Stimulated activated CD8-positive, alpha-beta memory T cell treated with anti-CD3 and anti-CD28 coated beads, Interleukin-2, amount 100 ng/mL, for 48 hours (primary cell): ENCODE measurements at regions not wholly inside any gene's neighbourhood (a gene's known extent, or its start where the extent isn't known, plus 50 kb on each side); places are given as distances from the start of the nearest gene placed in this dataset.
"Not testable (repeated sequence)": the region's sequence is repeated elsewhere in the genome, so short reads cannot be mapped to it uniquely, and the experiment has no call there.

Experiments
- DNase-seq, 2 donors: peaks; one replicate each; pipeline ENCODE4 v3.0.0-alpha.2; 2020; ENCODE audit warnings: low read depth in 2 of 2

DNA sequence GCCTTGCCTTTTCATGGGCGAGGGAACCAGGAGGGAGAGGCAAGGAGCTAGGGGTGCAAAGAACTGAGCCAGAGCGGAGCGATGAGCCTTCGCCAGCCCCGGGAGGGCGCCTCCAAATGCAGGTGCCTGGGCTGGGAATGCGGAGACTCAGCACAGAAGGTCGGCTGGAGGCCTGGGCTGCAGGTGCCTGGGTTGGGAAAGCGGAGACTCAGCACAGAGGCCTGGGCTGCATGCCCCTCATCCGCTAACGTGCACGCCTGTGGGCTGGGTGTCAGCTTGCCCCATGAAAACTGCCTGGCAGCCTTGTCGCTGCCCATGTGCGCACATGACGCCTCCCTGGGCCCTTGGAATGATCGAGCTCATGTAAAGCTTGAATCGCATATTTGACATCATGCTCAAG is 51.8 kb downstream of the POM121L12 start:
- no peak for DNase-seq

DNA sequence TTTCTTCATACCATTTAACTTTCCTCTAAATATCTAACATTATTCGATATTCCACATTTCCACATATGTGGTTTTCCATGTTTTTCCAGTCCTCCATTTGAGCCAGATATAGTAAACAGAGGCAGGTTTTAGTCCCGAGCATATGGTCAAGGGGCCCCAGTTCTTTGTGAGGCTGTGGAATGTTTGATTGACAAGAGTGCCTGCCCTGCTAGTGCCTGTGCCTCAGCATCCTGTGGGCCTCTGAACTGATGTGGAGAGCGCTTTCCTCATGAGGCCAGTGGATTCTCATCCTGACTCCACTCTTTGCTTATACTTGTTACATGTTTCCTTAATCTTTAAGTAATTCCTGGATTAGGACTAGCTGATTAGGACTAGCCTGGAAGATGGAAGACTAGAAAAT is 58.8 kb downstream of the POM121L12 start:
- DNase-seq, result no peak

DNA sequence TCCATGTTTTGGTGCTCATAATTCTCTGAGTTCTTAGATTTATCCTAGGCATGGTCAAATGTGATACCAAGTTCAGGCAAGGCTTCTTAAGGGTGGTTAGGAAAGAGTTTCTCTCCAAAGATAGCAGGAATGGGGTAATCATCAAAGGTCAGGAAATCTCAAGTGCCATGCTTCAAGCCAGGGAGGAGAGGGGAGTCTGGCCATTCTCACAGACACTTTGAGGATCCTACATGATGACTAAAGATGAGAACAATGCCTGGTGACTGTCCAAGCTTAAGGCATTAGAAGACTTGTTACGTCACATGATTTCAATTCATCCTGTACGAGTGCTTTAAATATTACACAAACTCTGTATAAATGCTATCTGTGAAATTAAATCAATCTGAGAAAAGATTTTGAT is 59.4 kb downstream of the POM121L12 start:
- no peak for DNase-seq

GRCh38 chr7:53095731-53096501 is 60.5 kb downstream of the POM121L12 start:
- no peak for DNase-seq

DNA sequence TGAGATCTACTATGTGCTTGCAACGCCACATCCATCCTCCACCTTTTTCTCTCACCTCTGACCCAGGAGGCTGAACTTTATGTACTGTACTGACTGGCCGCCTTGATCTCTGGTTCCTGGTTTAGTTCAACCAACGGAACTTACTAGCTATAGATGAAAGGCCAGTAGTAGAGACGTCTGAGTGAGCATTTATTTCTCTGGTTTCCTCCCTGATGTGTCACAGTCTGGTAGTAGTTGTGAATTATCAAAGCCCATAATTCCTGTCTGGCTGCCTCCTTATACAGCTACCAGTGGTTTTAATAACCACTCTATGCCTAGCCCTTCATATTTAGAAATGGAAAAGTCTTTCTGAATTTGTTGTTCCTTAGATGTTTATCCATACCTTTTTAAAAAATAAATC is 64.7 kb downstream of the POM121L12 start:
- no peak for DNase-seq

GRCh38 chr7:53101026-53101425 is 65.6 kb downstream of the POM121L12 start:
- DNase-seq, result no peak

DNA sequence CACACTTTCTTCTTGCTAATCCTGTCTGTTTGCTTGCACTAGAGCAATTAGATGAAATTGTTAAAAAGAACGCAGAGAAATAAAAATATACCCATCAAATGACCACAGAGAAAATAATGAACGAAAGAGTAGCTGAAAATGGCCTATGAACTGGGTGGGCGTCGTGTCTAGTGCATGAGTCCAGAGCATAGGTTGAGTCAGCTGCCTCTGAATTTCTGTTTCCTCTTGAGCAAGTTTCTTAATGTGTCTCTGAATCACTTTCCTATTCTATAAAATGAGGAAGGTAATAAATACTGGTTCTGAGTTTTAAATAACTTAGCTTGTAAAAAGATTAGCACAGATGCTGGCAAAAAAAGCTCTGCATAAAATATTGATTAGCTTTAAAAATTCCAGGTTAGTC is 75.0 kb downstream of the POM121L12 start:
- no peak for DNase-seq

- no peak for DNase-seq
Measured at GRCh38 chr7:53111031-53111430, 75.6 kb downstream of the POM121L12 start.

DNA sequence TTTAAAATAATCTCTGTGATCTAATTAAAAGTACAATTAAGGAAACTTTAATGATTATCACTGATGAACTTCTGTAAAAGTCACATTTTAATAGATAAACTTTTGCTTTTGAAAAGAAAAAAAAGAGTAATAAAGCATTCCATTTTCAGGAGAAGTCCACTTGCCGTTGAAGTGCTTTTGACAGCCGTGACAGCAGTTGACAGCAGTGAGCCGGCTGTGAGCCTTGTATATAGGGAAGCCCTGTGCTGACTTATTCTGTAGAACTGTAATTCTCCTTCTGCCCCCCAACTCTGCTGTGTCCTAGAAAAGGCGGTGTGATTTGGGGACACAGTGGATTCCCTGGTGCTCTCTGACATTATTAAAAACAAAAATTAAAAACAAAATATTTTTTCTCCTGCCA is 78.0 kb downstream of the POM121L12 start:
- no peak for DNase-seq

- no peak for DNase-seq
Measured at GRCh38 chr7:53119514-53119941, 84.1 kb downstream of the POM121L12 start.

DNA sequence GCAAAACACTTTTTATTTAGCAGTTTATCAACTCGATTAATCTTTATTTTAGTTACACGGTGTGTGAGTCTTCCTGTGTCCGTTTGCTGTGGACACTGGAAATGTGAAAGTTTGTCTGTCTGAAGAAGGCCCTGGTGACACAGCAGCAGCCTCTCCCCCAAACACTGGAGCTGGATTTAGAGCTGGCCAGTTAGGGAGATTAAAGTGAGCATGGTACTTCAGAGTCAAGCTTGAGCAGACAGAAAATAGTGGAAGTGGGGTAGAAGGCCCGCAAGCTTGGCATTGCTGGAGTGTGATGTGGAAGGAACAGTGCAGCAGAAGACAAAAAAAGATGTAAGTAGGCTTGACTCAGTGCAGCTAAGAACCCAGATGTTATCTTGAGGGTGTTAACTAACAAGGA is 85.9 kb downstream of the POM121L12 start:
- DNase-seq, result no peak

DNA sequence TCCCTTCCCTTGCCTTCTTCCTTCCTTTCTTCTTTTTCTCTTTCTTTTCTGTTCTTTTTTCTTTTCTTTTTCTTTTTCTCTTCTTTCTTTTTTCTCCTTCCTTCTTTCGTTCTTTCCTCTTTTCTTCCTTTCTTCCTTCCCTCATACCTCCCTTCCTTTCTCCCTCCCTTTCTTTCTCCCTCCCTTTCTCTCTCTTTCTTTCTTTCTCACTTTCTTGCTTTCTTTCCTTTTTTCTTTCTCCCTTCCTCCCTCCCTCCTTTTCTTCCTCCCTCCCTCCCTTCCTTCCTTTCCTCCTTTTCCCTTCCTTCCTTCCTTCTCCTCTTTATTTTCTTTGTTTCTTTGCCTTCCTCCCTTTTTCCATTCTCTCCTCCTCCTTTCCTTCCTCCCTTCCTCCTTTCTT is 96.3 kb downstream of the POM121L12 start:
- no peak for DNase-seq

- no peak for DNase-seq
Measured at GRCh38 chr7:53151496-53151895, 116.1 kb downstream of the POM121L12 start.

GRCh38 chr7:53187184-53187583 is 151.8 kb downstream of the POM121L12 start:
- not testable (repeated sequence) for DNase-seq

DNA sequence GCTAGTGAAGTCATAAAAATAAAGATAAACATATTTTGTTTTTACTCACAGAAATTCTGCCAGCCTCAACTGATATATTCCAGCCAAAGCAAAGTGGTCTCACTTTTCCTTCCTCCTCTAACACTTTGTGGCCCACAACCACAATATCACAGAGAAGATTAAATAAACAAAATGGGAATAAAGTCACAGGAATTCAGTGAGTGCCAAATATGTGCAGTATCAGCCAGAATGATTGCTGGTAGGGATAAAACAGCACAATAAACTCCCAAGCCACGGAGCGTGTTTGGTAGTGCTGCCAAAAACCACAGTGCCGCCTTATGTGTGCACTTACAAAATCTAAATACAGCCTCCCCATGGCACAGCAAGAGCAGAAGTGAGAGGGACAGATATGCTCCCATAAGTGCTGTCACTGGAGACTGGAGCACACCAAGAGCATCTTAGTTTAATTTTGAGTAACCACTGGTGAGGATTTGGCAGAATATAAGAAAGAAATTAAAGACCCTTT is 155.8 kb downstream of the POM121L12 start:
- no peak for DNase-seq

DNA sequence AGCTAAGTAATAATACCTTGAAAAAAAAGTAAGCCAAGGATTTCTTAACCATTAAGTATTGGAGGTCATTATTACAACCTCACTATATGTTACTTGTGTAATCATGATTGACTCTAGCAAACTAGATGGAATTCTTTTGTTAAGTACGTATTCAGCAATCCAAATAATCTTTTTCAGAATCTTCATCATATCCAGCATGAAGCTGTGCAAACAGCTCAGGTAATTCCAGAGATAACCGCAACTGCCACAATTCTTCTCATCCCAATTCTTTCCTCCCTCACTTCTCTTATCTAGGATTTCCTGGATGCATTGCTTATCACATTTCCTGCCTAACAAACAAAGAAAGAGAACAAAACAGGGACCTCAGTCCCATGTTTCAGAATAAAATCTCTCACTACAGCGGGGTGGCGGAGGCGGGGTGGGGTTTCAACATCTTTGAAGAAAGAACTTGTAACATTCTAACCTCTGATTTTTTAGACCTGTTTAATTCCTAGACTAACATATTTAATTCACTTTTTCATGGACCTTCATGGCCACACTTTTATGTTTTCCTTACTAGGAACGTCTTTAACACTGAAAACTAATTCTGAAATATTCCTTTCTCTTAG is 156.5 kb downstream of the POM121L12 start:
- no peak for DNase-seq

DNA sequence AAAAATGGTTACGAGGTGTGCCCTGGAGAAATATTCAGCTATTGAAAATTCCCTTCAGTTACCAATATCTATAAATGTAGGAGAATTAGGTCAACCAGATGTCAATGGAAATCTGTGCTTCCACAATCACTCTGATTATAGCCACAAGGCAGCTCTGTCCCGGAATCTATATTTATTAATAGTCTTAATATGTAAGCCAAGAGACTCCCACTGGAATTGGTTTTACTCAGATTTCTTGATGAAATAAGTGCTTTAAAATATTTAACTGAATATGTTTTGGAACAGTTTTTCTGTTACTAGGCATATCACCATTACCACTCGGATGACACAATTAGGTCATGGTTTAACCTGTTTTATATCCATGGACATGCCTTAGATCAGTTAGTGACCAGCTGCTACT is 169.6 kb downstream of the POM121L12 start:
- DNase-seq, result no peak

- DNase-seq, result no peak
Measured at GRCh38 chr7:53209129-53209528, 173.7 kb downstream of the POM121L12 start.

- no peak for DNase-seq
Measured at GRCh38 chr7:53214463-53214862, 179.0 kb downstream of the POM121L12 start.

- DNase-seq, result no peak
Measured at GRCh38 chr7:53218730-53219504, 183.5 kb downstream of the POM121L12 start.

DNA sequence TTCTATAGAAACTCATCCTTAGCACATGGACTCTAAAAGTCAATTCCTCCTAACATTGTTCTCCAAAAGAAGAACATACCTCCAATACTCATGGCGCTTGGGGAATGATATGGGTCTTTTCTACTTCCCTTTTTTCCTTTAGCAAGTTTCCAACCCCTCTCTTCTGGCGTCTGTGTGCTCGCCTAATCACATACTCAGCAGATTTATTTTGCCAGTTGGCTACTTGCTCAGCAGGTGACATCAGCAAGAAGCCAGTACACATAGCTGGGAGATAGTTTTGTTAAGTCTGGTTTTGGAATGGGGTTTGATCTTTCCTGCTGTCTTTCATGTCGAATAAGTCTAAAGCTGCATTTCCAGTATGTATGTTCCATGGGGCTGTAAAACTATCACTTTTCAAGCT is 193.8 kb downstream of the POM121L12 start:
- DNase-seq, result no peak

- no peak for DNase-seq
Measured at GRCh38 chr7:53237344-53237913, 202.0 kb downstream of the POM121L12 start.
